ENCODE measurements at regions not wholly inside any gene's neighbourhood (a gene's known extent, or its start where the extent isn't known, plus 50 kb on each side); places are given as distances from the start of the nearest gene placed in this dataset.
A peak's percentile ranks its signal among the peaks of the same experiment; 100 is the strongest.

DNA sequence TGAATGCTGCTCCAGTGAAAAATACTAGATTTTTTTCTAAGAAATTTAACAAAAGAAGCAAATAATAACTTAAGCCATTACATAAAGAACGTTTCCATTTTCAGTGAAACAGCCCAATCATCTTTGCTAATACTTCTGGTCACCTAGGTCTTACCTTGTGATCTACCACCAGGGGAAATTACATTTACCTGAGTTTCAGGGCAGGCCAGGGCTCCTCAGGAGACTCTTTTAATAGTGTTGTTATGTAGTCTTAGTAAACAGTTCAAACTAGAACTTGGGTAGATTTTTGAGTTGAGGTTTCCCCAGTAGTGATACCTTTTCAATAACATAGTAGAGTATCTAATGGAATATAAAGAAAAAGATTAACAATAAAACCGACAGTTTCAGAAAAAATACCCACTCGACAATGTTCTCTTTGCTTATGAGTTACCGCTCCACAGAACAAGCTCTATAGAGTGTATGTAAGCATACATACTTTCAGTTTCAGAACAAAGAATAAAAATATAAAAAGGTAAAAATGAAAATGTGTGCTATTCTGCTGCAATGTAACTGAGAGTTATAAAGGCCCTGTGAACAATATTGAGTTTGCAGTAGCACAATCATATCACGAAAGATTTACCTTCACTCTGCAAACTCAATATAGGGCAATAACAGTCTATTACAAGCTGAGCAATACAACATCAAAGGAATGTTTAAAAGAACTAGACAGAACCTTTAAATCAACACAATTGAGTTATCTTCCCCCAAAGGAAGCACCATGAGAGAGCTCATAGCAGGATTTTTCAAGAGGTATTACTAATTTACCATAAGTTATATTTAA is 165.8 kb downstream of the ATOH1 start:
- intact Hi-C loops (cut with DNase I, micrococcal nuclease): no loop called here
- Histone ChIP-seq H3K9me3 (no peaks in the 10 kb centered on the region), H3K4me3 (no peak overlapping the region), H3K36me3 (ENCODE audit: low read depth) (no peaks in the 10 kb centered on the region), H3K4me1 (ENCODE audit: low read depth) (peaks cover 6% of the 10 kb centered on the region)
- TF ChIP-seq, protein P1, sequence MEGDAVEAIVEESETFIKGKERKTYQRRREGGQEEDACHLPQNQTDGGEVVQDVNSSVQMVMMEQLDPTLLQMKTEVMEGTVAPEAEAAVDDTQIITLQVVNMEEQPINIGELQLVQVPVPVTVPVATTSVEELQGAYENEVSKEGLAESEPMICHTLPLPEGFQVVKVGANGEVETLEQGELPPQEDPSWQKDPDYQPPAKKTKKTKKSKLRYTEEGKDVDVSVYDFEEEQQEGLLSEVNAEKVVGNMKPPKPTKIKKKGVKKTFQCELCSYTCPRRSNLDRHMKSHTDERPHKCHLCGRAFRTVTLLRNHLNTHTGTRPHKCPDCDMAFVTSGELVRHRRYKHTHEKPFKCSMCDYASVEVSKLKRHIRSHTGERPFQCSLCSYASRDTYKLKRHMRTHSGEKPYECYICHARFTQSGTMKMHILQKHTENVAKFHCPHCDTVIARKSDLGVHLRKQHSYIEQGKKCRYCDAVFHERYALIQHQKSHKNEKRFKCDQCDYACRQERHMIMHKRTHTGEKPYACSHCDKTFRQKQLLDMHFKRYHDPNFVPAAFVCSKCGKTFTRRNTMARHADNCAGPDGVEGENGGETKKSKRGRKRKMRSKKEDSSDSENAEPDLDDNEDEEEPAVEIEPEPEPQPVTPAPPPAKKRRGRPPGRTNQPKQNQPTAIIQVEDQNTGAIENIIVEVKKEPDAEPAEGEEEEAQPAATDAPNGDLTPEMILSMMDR (IDR thresholded peaks at IDR 0.05): no peak
- ATAC-seq (peak; percentile 71), DNase-seq (no peak)

DNA sequence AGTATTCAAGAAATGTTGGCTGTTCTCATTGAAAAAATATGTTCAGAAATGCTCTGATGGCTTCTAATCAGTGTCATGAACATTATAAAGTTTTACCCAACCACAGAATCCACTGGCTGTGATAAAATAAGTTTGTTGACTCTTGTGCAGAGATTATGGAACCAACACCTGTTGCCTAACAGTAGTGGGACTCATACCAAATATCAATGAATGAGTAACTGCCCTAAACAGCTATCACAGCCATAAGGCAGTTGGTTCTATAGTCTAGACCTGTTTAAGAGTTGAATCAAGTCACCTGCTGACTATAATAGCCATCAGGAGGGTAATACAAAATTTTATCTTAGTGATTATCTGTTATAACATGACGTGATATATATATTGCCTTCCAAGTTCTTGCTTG is 168.3 kb downstream of the ATOH1 start:
- Histone ChIP-seq H3K4me1 (ENCODE audit: low read depth) (peaks cover 6% of the 10 kb centered on the region), H3K36me3 (ENCODE audit: low read depth) (no peaks in the 10 kb centered on the region), H3K4me3 (no peak overlapping the region), H3K9me3 (no peaks in the 10 kb centered on the region)
- DNase-seq (peak in 1 of 3 donors; percentile 25), ATAC-seq (peak; percentile 95)
- intact Hi-C loops (cut with DNase I, micrococcal nuclease): no loop called here
- TF ChIP-seq, protein P1 (IDR thresholded peaks at IDR 0.05): no peak

DNA sequence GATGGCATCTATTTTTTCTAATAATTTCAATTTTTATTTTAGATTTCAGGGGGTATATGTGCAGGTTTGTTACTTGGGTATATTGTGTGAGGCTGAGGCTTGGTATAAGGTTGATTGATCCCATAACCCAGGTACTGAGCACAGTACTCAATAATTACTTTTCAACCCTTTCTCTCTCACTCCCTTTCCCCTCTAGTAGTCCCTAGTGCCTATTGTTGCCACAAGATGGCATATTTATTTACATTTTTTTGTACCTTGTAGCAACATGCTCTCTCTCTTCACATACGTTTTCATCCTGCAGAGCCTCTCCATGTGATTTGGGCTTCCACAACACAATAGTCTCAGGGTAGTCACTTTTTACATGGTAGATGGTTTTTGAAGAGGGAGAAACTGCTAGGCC is 172.0 kb downstream of the ATOH1 start:
- Histone ChIP-seq H3K36me3 (ENCODE audit: low read depth) (no peaks in the 10 kb centered on the region), H3K4me3 (no peak overlapping the region), H3K9me3 (no peaks in the 10 kb centered on the region), H3K4me1 (ENCODE audit: low read depth) (no peaks in the 10 kb centered on the region)
- intact Hi-C loops (cut with DNase I, micrococcal nuclease): no loop called here
- ATAC-seq: no peak
- DNase-seq: no peak
- TF ChIP-seq, protein P1 (IDR thresholded peaks at IDR 0.05): no peak

DNA sequence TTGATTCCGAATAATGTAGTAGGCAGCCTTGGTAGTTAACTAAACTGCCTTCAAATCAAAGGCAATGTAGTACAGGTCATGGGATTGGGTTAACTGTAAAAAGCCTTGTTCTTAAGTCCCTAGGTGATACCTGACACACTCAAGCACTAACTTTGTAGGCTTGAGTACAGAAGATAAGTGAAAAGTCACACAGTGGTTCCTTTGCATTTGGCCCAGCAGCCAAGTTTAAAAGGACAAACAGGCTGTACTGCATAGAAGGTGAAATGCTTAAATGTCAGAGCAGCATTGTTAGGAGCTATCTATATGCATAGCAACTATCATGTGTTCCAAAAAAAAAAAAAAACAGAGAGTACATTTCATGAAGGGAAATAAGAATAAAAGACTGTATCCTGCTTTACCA is 178.4 kb downstream of the ATOH1 start:
- Histone ChIP-seq H3K4me3 (no peak overlapping the region), H3K9me3 (no peaks in the 10 kb centered on the region), H3K36me3 (ENCODE audit: low read depth) (no peaks in the 10 kb centered on the region), H3K4me1 (ENCODE audit: low read depth) (no peaks in the 10 kb centered on the region)
- DNase-seq: no peak
- TF ChIP-seq, protein P1 (IDR thresholded peaks at IDR 0.05): no peak
- intact Hi-C loops (cut with DNase I, micrococcal nuclease): no loop called here
- no peak for ATAC-seq

DNA sequence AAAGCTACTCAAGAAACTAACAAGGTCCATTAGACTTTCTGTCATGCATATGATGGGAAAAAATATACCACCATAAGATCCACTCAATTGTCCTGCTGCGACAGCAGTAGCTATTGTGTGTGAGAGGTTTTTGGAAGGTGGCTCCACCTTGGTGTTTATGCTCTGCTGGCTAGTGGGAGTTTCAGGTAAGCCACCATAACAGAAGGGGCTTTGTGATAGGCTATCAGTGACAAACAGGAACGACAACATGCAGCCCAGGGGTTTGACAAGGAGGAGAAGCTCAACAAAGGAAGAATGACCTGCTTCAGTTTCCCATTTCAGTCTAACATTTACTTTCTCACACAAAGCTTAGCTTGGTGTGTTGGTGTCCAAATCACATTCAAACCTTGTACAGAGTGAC is 182.6 kb downstream of the ATOH1 start:
- no peak for ATAC-seq
- H3K4me3 ChIP-seq: no peak overlapping the region
- H3K36me3 ChIP-seq (ENCODE audit: low read depth): no peaks in the 10 kb centered on the region
- no peaks in the 10 kb centered on the region for H3K9me3 ChIP-seq
- intact Hi-C loops (cut with DNase I, micrococcal nuclease): no loop called here
- TF ChIP-seq, protein P1 (IDR thresholded peaks at IDR 0.05): no peak
- peaks cover 9% of the 10 kb centered on the region for H3K4me1 ChIP-seq (ENCODE audit: low read depth)
- DNase-seq: no peak
